NT2/D1 (cell line): ENCODE measurements at regions not wholly inside any gene's neighbourhood (a gene's known extent, or its start where the extent isn't known, plus 50 kb on each side); places are given as distances from the start of the nearest gene placed in this dataset.

Experiments used
- SUZ12 ChIP-seq: IDR thresholded peaks from 2 replicates; pipeline ENCODE4 v1.6.1; 2011; ENCODE audit not compliant: insufficient read length, insufficient read depth; ENCODE audit errors: extremely low read depth
- YY1 ChIP-seq: IDR thresholded peaks from 2 replicates; pipeline ENCODE4 v1.6.1; 2011; ENCODE audit not compliant: insufficient read length, insufficient read depth
- ZNF274 ChIP-seq: IDR thresholded peaks from 2 replicates; pipeline ENCODE4 v1.6.1; 2011; ENCODE audit warnings: mild to moderate bottlenecking, low read depth, low read length

GRCh38 chr5:52041842-52042241 is 658.6 kb downstream of the ISL1 start:
- TF ChIP-seq ZNF274 (no peak), YY1 (no peak), SUZ12 (no peak)
